GM23338 (cell line): ENCODE measurements at regions not wholly inside any gene's neighbourhood (a gene's known extent, or its start where the extent isn't known, plus 50 kb on each side); places are given as distances from the start of the nearest gene placed in this dataset.
"Not testable (repeated sequence)": the region's sequence is repeated elsewhere in the genome, so short reads cannot be mapped to it uniquely, and the experiment has no call there.

Experiments used
- ETS1 ChIP-seq: IDR thresholded peaks from 2 replicates; pipeline ENCODE4 v1.6.1; 2016; ENCODE audit warnings: antibody characterized with exemption
- EZH2 ChIP-seq: fragments of 200-600 bp; sonication (generic); IDR thresholded peaks from one replicate; pipeline ENCODE4 v1.8.0; 2017; ENCODE audit warnings: antibody characterized with exemption, mild to moderate bottlenecking, low read depth; ENCODE audit not compliant: unreplicated experiment
- EZH2phosphoT487 ChIP-seq: fragments of 200-600 bp; sonication (generic); IDR thresholded peaks from one replicate; pipeline ENCODE4 v1.8.1; 2018; ENCODE audit warnings: antibody characterized with exemption; ENCODE audit not compliant: unreplicated experiment
- JUNB ChIP-seq: IDR thresholded peaks from one replicate; pipeline ENCODE4 v1.6.1; 2016; ENCODE audit warnings: antibody characterized with exemption; ENCODE audit not compliant: unreplicated experiment
- POLR2AphosphoS5 ChIP-seq: IDR thresholded peaks from 2 replicates; pipeline ENCODE4 v1.6.1; 2016; ENCODE audit warnings: antibody characterized with exemption, low read depth
- ZNF114 ChIP-seq: fragments of 250-450 bp; sonication (Bioruptor Pico); IDR thresholded peaks from 2 replicates; pipeline ENCODE4 v1.5.0; 2020; ENCODE audit warnings: mild to moderate bottlenecking, moderate library complexity
- TF ChIP-seq, protein P1 (sequence below), 2 experiments: fragments of 200-600 bp in 1 of 2; sonication (generic) in 1 of 2; conservative IDR thresholded peaks; 2 replicates each; pipeline versions ENCODE4 v1.5.1 to v1.6.1; 2016 to 2017; ENCODE audit warnings: antibody characterized with exemption in 2 of 2, low read depth in 2 of 2, mild to moderate bottlenecking in 2 of 2, moderate library complexity in 1 of 2

GRCh38 chr6:79131220-79131619 is 53.2 kb upstream of the PHIP start:
- not testable (repeated sequence) for TF ChIP-seq EZH2; POLR2AphosphoS5; JUNB; EZH2phosphoT487; ETS1; ZNF114 (CRISPR knock-in tag)
- TF ChIP-seq, protein P1, sequence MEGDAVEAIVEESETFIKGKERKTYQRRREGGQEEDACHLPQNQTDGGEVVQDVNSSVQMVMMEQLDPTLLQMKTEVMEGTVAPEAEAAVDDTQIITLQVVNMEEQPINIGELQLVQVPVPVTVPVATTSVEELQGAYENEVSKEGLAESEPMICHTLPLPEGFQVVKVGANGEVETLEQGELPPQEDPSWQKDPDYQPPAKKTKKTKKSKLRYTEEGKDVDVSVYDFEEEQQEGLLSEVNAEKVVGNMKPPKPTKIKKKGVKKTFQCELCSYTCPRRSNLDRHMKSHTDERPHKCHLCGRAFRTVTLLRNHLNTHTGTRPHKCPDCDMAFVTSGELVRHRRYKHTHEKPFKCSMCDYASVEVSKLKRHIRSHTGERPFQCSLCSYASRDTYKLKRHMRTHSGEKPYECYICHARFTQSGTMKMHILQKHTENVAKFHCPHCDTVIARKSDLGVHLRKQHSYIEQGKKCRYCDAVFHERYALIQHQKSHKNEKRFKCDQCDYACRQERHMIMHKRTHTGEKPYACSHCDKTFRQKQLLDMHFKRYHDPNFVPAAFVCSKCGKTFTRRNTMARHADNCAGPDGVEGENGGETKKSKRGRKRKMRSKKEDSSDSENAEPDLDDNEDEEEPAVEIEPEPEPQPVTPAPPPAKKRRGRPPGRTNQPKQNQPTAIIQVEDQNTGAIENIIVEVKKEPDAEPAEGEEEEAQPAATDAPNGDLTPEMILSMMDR (conservative IDR thresholded peaks at IDR 0.05; ENCODE audit: low read depth in 2 of 2) = not testable (repeated sequence)
